Gastrocnemius medialis (tissue), 4 donors: ENCODE measurements at regions not wholly inside any gene's neighbourhood (a gene's known extent, or its start where the extent isn't known, plus 50 kb on each side); places are given as distances from the start of the nearest gene placed in this dataset.

Source experiments
- POLR2A ChIP-seq, 2 donors: fragments of 450-650 bp; IDR thresholded peaks; one replicate each; pipeline ENCODE4 v1.6.1; 2017; ENCODE audit warnings: antibody characterized with exemption in 2 of 2, mild to moderate bottlenecking in 2 of 2, moderate library complexity in 2 of 2
- TF ChIP-seq, protein P1 (sequence below), 5 experiments: fragments of 450-650 bp in 3 of 5; fragments of 200-600 bp in 2 of 5; sonication (generic) in 2 of 5; IDR thresholded peaks in 4 of 5; conservative IDR thresholded peaks in 1 of 5; 1 replicate in 4 of 5; 2 replicates in 1 of 5; pipeline ENCODE4 v1.5.1; 2016 to 2019; ENCODE audit warnings: antibody characterized with exemption in 5 of 5, mild to moderate bottlenecking in 3 of 5, moderate library complexity in 3 of 5

DNA sequence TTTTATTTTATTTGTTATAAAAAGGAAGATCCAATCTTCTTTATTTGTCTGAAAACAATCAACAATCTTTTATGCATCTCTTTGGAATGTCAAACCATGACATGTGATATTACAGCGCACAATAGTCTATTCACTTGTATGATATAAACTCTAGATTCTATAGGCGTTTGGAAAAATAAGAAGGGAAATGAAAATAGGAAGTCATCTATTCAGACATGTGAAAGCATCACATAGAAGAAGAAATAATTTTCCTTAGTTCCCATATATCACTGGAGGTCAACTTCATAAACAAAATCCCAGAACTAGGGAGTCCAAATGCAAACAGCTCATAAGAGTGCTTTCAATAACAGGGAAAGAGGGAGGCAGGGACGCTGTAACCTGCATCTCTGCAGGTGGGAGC is 139.5 kb upstream of the RASGEF1B start:
- TF ChIP-seq POLR2A (IDR thresholded peaks at IDR 0.05): no peak
- TF ChIP-seq, protein P1, sequence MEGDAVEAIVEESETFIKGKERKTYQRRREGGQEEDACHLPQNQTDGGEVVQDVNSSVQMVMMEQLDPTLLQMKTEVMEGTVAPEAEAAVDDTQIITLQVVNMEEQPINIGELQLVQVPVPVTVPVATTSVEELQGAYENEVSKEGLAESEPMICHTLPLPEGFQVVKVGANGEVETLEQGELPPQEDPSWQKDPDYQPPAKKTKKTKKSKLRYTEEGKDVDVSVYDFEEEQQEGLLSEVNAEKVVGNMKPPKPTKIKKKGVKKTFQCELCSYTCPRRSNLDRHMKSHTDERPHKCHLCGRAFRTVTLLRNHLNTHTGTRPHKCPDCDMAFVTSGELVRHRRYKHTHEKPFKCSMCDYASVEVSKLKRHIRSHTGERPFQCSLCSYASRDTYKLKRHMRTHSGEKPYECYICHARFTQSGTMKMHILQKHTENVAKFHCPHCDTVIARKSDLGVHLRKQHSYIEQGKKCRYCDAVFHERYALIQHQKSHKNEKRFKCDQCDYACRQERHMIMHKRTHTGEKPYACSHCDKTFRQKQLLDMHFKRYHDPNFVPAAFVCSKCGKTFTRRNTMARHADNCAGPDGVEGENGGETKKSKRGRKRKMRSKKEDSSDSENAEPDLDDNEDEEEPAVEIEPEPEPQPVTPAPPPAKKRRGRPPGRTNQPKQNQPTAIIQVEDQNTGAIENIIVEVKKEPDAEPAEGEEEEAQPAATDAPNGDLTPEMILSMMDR (IDR thresholded peaks at IDR 0.05 in 4 of 5, conservative IDR thresholded peaks at IDR 0.05 in 1 of 5): no peak
